ENCODE measurements at regions not wholly inside any gene's neighbourhood (a gene's known extent, or its start where the extent isn't known, plus 50 kb on each side); places are given as distances from the start of the nearest gene placed in this dataset.

- no peak for DNase-seq (ENCODE audit: low read depth in 4 of 4, low spot score in 3 of 4)
Measured at GRCh38 chr11:129270446-129270845, 78.3 kb upstream of the ARHGAP32 start.

- DNase-seq (ENCODE audit: low read depth in 4 of 4, low spot score in 3 of 4), result no peak
Measured at GRCh38 chr11:129268371-129268770, 76.2 kb upstream of the ARHGAP32 start.

- no peak for DNase-seq (ENCODE audit: low read depth in 4 of 4, low spot score in 3 of 4)
Measured at GRCh38 chr11:129267716-129268115, 75.6 kb upstream of the ARHGAP32 start.

- no peak for DNase-seq (ENCODE audit: low read depth in 4 of 4, low spot score in 3 of 4)
Measured at GRCh38 chr11:129266536-129266935, 74.4 kb upstream of the ARHGAP32 start.

- no peak for DNase-seq (ENCODE audit: low read depth in 4 of 4, low spot score in 3 of 4)
Measured at GRCh38 chr11:129265125-129265788, 73.1 kb upstream of the ARHGAP32 start.

GRCh38 chr11:129264114-129264513 is 72.0 kb upstream of the ARHGAP32 start:
- no peak for DNase-seq (ENCODE audit: low read depth in 4 of 4, low spot score in 3 of 4)

- DNase-seq (ENCODE audit: low read depth in 4 of 4, low spot score in 3 of 4), result no peak
Measured at GRCh38 chr11:129260750-129261149, 68.6 kb upstream of the ARHGAP32 start.

- no peak for DNase-seq (ENCODE audit: low read depth in 4 of 4, low spot score in 3 of 4)
Measured at GRCh38 chr11:129259931-129260348, 67.8 kb upstream of the ARHGAP32 start.

GRCh38 chr11:129258205-129258604 is 66.1 kb upstream of the ARHGAP32 start:
- no peak for DNase-seq (ENCODE audit: low read depth in 4 of 4, low spot score in 3 of 4)

- DNase-seq (ENCODE audit: low read depth in 4 of 4, low spot score in 3 of 4), result no peak
Measured at GRCh38 chr11:129257512-129257911, 65.4 kb upstream of the ARHGAP32 start.

- DNase-seq (ENCODE audit: low read depth in 4 of 4, low spot score in 3 of 4), result no peak
Measured at GRCh38 chr11:129252621-129253020, 60.5 kb upstream of the ARHGAP32 start.

GRCh38 chr11:129251067-129251466 is 58.9 kb upstream of the ARHGAP32 start:
- DNase-seq (ENCODE audit: low read depth in 4 of 4, low spot score in 3 of 4), result no peak

GRCh38 chr11:129249923-129250322 is 57.8 kb upstream of the ARHGAP32 start:
- no peak for DNase-seq (ENCODE audit: low read depth in 4 of 4, low spot score in 3 of 4)

- DNase-seq (ENCODE audit: low read depth in 4 of 4, low spot score in 3 of 4), result no peak
Measured at GRCh38 chr11:129249351-129249750, 57.2 kb upstream of the ARHGAP32 start.

- DNase-seq (ENCODE audit: low read depth in 4 of 4, low spot score in 3 of 4), result no peak
Measured at GRCh38 chr11:129248618-129249017, 56.5 kb upstream of the ARHGAP32 start.

- DNase-seq (ENCODE audit: low read depth in 4 of 4, low spot score in 3 of 4), result no peak
Measured at GRCh38 chr11:129247135-129247534, 55.0 kb upstream of the ARHGAP32 start.

GRCh38 chr11:129242855-129243254 is 50.7 kb upstream of the ARHGAP32 start:
- DNase-seq (ENCODE audit: low read depth in 4 of 4, low spot score in 3 of 4), result no peak

Measured in right renal pelvis (tissue), 4 donors.